GM23338 (cell line): ENCODE measurements at regions not wholly inside any gene's neighbourhood (a gene's known extent, or its start where the extent isn't known, plus 50 kb on each side); places are given as distances from the start of the nearest gene placed in this dataset.

Experiments
- CREB1 ChIP-seq: fragments of 250-450 bp; sonication (Bioruptor Pico); IDR thresholded peaks from 2 replicates; pipeline ENCODE4 v1.5.0; 2020; ENCODE audit warnings: low read depth, mild to moderate bottlenecking, moderate library complexity
- ETS1 ChIP-seq: IDR thresholded peaks from 2 replicates; pipeline ENCODE4 v1.6.1; 2016; ENCODE audit warnings: antibody characterized with exemption
- EZH2 ChIP-seq: fragments of 200-600 bp; sonication (generic); IDR thresholded peaks from one replicate; pipeline ENCODE4 v1.8.0; 2017; ENCODE audit warnings: antibody characterized with exemption, mild to moderate bottlenecking, low read depth; ENCODE audit not compliant: unreplicated experiment
- EZH2phosphoT487 ChIP-seq: fragments of 200-600 bp; sonication (generic); IDR thresholded peaks from one replicate; pipeline ENCODE4 v1.8.1; 2018; ENCODE audit warnings: antibody characterized with exemption; ENCODE audit not compliant: unreplicated experiment
- NANOG ChIP-seq: IDR thresholded peaks from 2 replicates; pipeline ENCODE4 v1.6.1; 2016; ENCODE audit warnings: antibody characterized with exemption, borderline replicate concordance
- POLR2AphosphoS5 ChIP-seq: IDR thresholded peaks from 2 replicates; pipeline ENCODE4 v1.6.1; 2016; ENCODE audit warnings: antibody characterized with exemption, low read depth
- STAT1 ChIP-seq: IDR thresholded peaks from one replicate; pipeline ENCODE4 v1.6.1; 2016; ENCODE audit warnings: antibody characterized with exemption; ENCODE audit not compliant: unreplicated experiment
- ZNF114 ChIP-seq: fragments of 250-450 bp; sonication (Bioruptor Pico); IDR thresholded peaks from 2 replicates; pipeline ENCODE4 v1.5.0; 2020; ENCODE audit warnings: mild to moderate bottlenecking, moderate library complexity
- ZNF331 ChIP-seq: fragments of 250-450 bp; sonication (Bioruptor Pico); IDR thresholded peaks from 2 replicates; pipeline ENCODE4 v1.5.0; 2020; ENCODE audit warnings: low read depth, mild to moderate bottlenecking, moderate library complexity
- TF ChIP-seq, protein P1 (sequence below): fragments of 250-450 bp; sonication (Bioruptor Pico); IDR thresholded peaks from 2 replicates; pipeline ENCODE4 v1.5.0; 2020; ENCODE audit warnings: mild to moderate bottlenecking, moderate library complexity

GRCh38 chr13:55403887-55404487, 1736.7 kb upstream of the PRR20A start (continued):
- TF ChIP-seq, protein P1, sequence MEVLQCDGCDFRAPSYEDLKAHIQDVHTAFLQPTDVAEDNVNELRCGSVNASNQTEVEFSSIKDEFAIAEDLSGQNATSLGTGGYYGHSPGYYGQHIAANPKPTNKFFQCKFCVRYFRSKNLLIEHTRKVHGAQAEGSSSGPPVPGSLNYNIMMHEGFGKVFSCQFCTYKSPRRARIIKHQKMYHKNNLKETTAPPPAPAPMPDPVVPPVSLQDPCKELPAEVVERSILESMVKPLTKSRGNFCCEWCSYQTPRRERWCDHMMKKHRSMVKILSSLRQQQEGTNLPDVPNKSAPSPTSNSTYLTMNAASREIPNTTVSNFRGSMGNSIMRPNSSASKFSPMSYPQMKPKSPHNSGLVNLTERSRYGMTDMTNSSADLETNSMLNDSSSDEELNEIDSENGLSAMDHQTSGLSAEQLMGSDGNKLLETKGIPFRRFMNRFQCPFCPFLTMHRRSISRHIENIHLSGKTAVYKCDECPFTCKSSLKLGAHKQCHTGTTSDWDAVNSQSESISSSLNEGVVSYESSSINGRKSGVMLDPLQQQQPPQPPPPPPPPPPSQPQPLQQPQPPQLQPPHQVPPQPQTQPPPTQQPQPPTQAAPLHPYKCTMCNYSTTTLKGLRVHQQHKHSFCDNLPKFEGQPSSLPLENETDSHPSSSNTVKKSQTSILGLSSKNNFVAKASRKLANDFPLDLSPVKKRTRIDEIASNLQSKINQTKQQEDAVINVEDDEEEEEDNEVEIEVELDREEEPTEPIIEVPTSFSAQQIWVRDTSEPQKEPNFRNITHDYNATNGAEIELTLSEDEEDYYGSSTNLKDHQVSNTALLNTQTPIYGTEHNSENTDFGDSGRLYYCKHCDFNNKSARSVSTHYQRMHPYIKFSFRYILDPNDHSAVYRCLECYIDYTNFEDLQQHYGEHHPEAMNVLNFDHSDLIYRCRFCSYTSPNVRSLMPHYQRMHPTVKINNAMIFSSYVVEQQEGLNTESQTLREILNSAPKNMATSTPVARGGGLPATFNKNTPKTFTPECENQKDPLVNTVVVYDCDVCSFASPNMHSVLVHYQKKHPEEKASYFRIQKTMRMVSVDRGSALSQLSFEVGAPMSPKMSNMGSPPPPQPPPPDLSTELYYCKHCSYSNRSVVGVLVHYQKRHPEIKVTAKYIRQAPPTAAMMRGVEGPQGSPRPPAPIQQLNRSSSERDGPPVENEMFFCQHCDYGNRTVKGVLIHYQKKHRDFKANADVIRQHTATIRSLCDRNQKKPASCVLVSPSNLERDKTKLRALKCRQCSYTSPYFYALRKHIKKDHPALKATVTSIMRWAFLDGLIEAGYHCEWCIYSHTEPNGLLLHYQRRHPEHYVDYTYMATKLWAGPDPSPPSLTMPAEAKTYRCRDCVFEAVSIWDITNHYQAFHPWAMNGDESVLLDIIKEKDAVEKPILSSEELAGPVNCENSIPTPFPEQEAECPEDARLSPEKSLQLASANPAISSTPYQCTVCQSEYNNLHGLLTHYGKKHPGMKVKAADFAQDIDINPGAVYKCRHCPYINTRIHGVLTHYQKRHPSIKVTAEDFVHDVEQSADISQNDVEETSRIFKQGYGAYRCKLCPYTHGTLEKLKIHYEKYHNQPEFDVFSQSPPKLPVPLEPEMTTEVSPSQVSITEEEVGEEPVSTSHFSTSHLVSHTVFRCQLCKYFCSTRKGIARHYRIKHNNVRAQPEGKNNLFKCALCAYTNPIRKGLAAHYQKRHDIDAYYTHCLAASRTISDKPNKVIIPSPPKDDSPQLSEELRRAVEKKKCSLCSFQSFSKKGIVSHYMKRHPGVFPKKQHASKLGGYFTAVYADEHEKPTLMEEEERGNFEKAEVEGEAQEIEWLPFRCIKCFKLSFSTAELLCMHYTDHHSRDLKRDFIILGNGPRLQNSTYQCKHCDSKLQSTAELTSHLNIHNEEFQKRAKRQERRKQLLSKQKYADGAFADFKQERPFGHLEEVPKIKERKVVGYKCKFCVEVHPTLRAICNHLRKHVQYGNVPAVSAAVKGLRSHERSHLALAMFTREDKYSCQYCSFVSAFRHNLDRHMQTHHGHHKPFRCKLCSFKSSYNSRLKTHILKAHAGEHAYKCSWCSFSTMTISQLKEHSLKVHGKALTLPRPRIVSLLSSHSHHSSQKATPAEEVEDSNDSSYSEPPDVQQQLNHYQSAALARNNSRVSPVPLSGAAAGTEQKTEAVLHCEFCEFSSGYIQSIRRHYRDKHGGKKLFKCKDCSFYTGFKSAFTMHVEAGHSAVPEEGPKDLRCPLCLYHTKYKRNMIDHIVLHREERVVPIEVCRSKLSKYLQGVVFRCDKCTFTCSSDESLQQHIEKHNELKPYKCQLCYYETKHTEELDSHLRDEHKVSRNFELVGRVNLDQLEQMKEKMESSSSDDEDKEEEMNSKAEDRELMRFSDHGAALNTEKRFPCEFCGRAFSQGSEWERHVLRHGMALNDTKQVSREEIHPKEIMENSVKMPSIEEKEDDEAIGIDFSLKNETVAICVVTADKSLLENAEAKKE (CRISPR knock-in tag) = no peak
- TF ChIP-seq NANOG = no peak
- TF ChIP-seq EZH2phosphoT487 = no peak
- no peak for TF ChIP-seq ETS1
- TF ChIP-seq POLR2AphosphoS5 = no peak
- no peak for TF ChIP-seq STAT1
- TF ChIP-seq CREB1 = no peak
- no peak for TF ChIP-seq EZH2
- no peak for TF ChIP-seq ZNF114 (CRISPR knock-in tag)
- no peak for TF ChIP-seq ZNF331
